ENCODE measurements at regions not wholly inside any gene's neighbourhood (a gene's known extent, or its start where the extent isn't known, plus 50 kb on each side); places are given as distances from the start of the nearest gene placed in this dataset.

- DNase-seq, result no peak
These were observed 60.8 kb upstream of the WLS start for GRCh38 chr1:68293122-68293521.

GRCh38 chr1:68291688-68292384, 59.5 kb upstream of the WLS start:
- DNase-seq, result no peak

GRCh38 chr1:68287241-68287640, 54.9 kb upstream of the WLS start:
- no peak for DNase-seq

GRCh38 chr1:68285046-68285445, 52.7 kb upstream of the WLS start:
- DNase-seq, result no peak

- no peak for DNase-seq
These were observed 49.8 kb upstream of the WLS start for GRCh38 chr1:68281946-68282615.

Measured in renal pelvis (tissue), 1 donor.